H9 (cell line): ENCODE measurements at regions not wholly inside any gene's neighbourhood (a gene's known extent, or its start where the extent isn't known, plus 50 kb on each side); places are given as distances from the start of the nearest gene placed in this dataset.

Experiments used
- DNase-seq: peaks from one replicate; pipeline ENCODE4 v3.0.0-alpha.2; 2017
- H2AFZ ChIP-seq: one replicate; pipeline ENCODE4 v1.6.1; 2013; ENCODE audit warnings: mild to moderate bottlenecking, low read length, control low read depth, moderate library complexity
- H2AK5ac ChIP-seq: 2 replicates; pipeline ENCODE4 v1.6.1; 2013; ENCODE audit warnings: low read length, control low read depth, mixed read lengths; ENCODE audit not compliant: insufficient read length
- H2BK120ac ChIP-seq: one replicate; pipeline ENCODE4 v1.6.1; 2013; ENCODE audit warnings: low read depth, mild to moderate bottlenecking, low read length, control low read depth, inconsistent platforms; ENCODE audit not compliant: poor library complexity, severe bottlenecking
- H2BK12ac ChIP-seq: 2 replicates; pipeline ENCODE4 v1.6.1; 2013; ENCODE audit warnings: low read length, control low read depth, mixed read lengths, low read depth; ENCODE audit not compliant: insufficient read length
- H2BK15ac ChIP-seq: 2 replicates; pipeline ENCODE4 v1.6.1; 2013; ENCODE audit warnings: low read depth, low read length, control low read depth
- H2BK20ac ChIP-seq: one replicate; pipeline ENCODE4 v1.6.1; 2013; ENCODE audit warnings: low read depth, mild to moderate bottlenecking, low read length, control low read depth, inconsistent platforms; ENCODE audit not compliant: poor library complexity, severe bottlenecking
- H2BK5ac ChIP-seq: 2 replicates; pipeline ENCODE4 v1.6.1; 2013; ENCODE audit warnings: low read length, control low read depth, mixed read lengths; ENCODE audit not compliant: insufficient read length
- H3K14ac ChIP-seq: 2 replicates; pipeline ENCODE4 v1.6.1; 2013; ENCODE audit warnings: low read length, control low read depth; ENCODE audit not compliant: insufficient read depth
- H3K18ac ChIP-seq: 2 replicates; pipeline ENCODE4 v1.6.1; 2013; ENCODE audit warnings: low read depth, mild to moderate bottlenecking, mixed read lengths, low read length, control low read depth; ENCODE audit not compliant: insufficient read length
- H3K23ac ChIP-seq: 2 replicates; pipeline ENCODE4 v1.6.1; 2013; ENCODE audit warnings: low read length, control low read depth, mixed read lengths, low read depth; ENCODE audit not compliant: insufficient read length
- H3K23me2 ChIP-seq: 2 replicates; pipeline ENCODE4 v1.6.1; 2013; ENCODE audit warnings: low read depth, mild to moderate bottlenecking, mixed read lengths, low read length, control low read depth; ENCODE audit not compliant: insufficient read length, poor library complexity, severe bottlenecking
- H3K27ac ChIP-seq: 2 replicates; pipeline ENCODE4 v1.5.1; 2013; ENCODE audit warnings: low read length, control low read depth, mixed read lengths, low read depth; ENCODE audit not compliant: insufficient read length
- H3K27me3 ChIP-seq: 2 replicates; pipeline ENCODE4 v1.6.1; 2013; ENCODE audit warnings: low read length, control low read depth, inconsistent platforms; ENCODE audit not compliant: insufficient read depth
- H3K4ac ChIP-seq: 2 replicates; pipeline ENCODE4 v1.6.1; 2013; ENCODE audit warnings: low read depth, mild to moderate bottlenecking, control low read depth, inconsistent platforms, low read length, moderate library complexity
- H3K4me1 ChIP-seq: 2 replicates; pipeline ENCODE4 v1.6.1; 2013; ENCODE audit warnings: low read length, control low read depth, inconsistent platforms; ENCODE audit not compliant: insufficient read depth
- H3K4me2 ChIP-seq: 2 replicates; pipeline ENCODE4 v1.6.1; 2013; ENCODE audit warnings: low read length, control low read depth, mixed read lengths; ENCODE audit not compliant: insufficient read length, insufficient read depth
- H3K56ac ChIP-seq: 2 replicates; pipeline ENCODE4 v1.6.1; 2013; ENCODE audit warnings: low read depth, mild to moderate bottlenecking, mixed read lengths, low read length, control low read depth; ENCODE audit not compliant: insufficient read length
- H3K79me1 ChIP-seq: 2 replicates; pipeline ENCODE4 v1.6.1; 2013; ENCODE audit warnings: low read depth, mild to moderate bottlenecking, moderate library complexity, low read length, control low read depth, inconsistent platforms; ENCODE audit not compliant: insufficient read depth, poor library complexity, severe bottlenecking
- H3K79me2 ChIP-seq: 2 replicates; pipeline ENCODE4 v1.6.1; 2013; ENCODE audit warnings: low read length, control low read depth, inconsistent platforms; ENCODE audit not compliant: insufficient read depth
- H3K9ac ChIP-seq: 2 replicates; pipeline ENCODE4 v1.6.1; 2013; ENCODE audit warnings: low read length, control low read depth, mixed read lengths; ENCODE audit not compliant: insufficient read length; ENCODE audit errors: extremely low read depth
- H3K9me3 ChIP-seq: one replicate; pipeline ENCODE4 v1.6.1; 2013; ENCODE audit warnings: low read depth, low read length, inconsistent platforms; ENCODE audit not compliant: control insufficient read depth
- H3T11ph ChIP-seq: one replicate; pipeline ENCODE4 v1.6.1; 2013; ENCODE audit warnings: mild to moderate bottlenecking, low read length, control low read depth, inconsistent platforms
- H4K20me1 ChIP-seq: one replicate; pipeline ENCODE4 v1.6.1; 2013; ENCODE audit not compliant: control insufficient read depth, insufficient read length, insufficient read depth
- H4K5ac ChIP-seq: 2 replicates; pipeline ENCODE4 v1.6.1; 2013; ENCODE audit warnings: low read depth, mild to moderate bottlenecking, mixed read lengths, low read length, control low read depth; ENCODE audit not compliant: insufficient read length
- H4K8ac ChIP-seq: replicated peaks from 2 replicates; pipeline ENCODE4 v1.6.1; 2013; ENCODE audit warnings: low read length, control low read depth, mixed read lengths, low read depth; ENCODE audit not compliant: insufficient read length
- H4K91ac ChIP-seq: 2 replicates; pipeline ENCODE4 v1.6.1; 2013; ENCODE audit warnings: low read depth, mild to moderate bottlenecking, moderate library complexity, mixed read lengths, low read length, control low read depth; ENCODE audit not compliant: insufficient read length
- H3K27ac Mint-ChIP-seq, 3 experiments: 2 replicates in 2 of 3; 3 replicates in 1 of 3; pipeline ENCODE4 v1.8.0; 2020 to 2021; ENCODE audit warnings: mixed read lengths in 3 of 3, mild to moderate bottlenecking in 1 of 3, moderate library complexity in 1 of 3
- H3K27me3 Mint-ChIP-seq: 2 replicates; pipeline ENCODE4 v1.8.0; 2021; ENCODE audit warnings: low read depth, mild to moderate bottlenecking, moderate library complexity, mixed read lengths
- H3K36me3 Mint-ChIP-seq, 3 experiments: 2 replicates in 2 of 3; 3 replicates in 1 of 3; pipeline ENCODE4 v1.8.0; 2020 to 2021; ENCODE audit warnings: low read depth in 3 of 3, mixed read lengths in 3 of 3; ENCODE audit not compliant: insufficient read depth in 1 of 3
- H3K4me1 Mint-ChIP-seq, 2 experiments: 2 replicates each; pipeline ENCODE4 v1.8.0; 2020; ENCODE audit warnings: mixed read lengths in 2 of 2
- H3K4me3 Mint-ChIP-seq, 2 experiments: 2 replicates in 1 of 2; 3 replicates in 1 of 2; pipeline ENCODE4 v1.8.0; 2020 to 2021; ENCODE audit warnings: mild to moderate bottlenecking in 2 of 2, mixed read lengths in 2 of 2, moderate library complexity in 1 of 2
- H3K9me3 Mint-ChIP-seq, 2 experiments: 2 replicates in 1 of 2; 3 replicates in 1 of 2; pipeline ENCODE4 v1.8.0; 2020; ENCODE audit warnings: mild to moderate bottlenecking in 2 of 2, mixed read lengths in 2 of 2, moderate library complexity in 1 of 2
- CTCF ChIP-seq: fragments of 200-600 bp; sonication (generic); conservative IDR thresholded peaks from 3 replicates; pipeline ENCODE4 v1.8.0; 2021; ENCODE audit warnings: antibody characterized with exemption, mild to moderate bottlenecking
- WGBS: extraction: QIAGEN DNeasy Blood & Tissue Kit; methylation state at CpG from one replicate; pipeline ENCODE4 v1.1.7; 2013; ENCODE audit warnings: missing lambda C conversion rate, low lambda C conversion rate, mixed read lengths; ENCODE audit not compliant: insufficient read length; ENCODE audit errors: extremely low coverage; 5-methylcytosine and 5-hydroxymethylcytosine counted together

- H2AK5ac ChIP-seq: no peak overlapping the region
- H2AFZ ChIP-seq: no peak overlapping the region
- no peak overlapping the region for H2BK12ac ChIP-seq
- H2BK20ac ChIP-seq: no peak overlapping the region
- no peaks in the 10 kb centered on the region for H3K9me3 ChIP-seq
- no peak for TF ChIP-seq CTCF
- H3K4me2 ChIP-seq: no peak overlapping the region
- H3K23me2 ChIP-seq: no peaks in the 10 kb centered on the region
- no peak overlapping the region for H2BK15ac ChIP-seq
- no peak overlapping the region for H3K18ac ChIP-seq
- H3K27ac ChIP-seq: no peak overlapping the region
- Mint-ChIP-seq H3K4me3 (no peak overlapping the region), H3K9me3 (no peaks in the 10 kb centered on the region), H3K36me3 (no peaks in the 10 kb centered on the region), H3K4me1 (peaks cover 0 to 5% of the 10 kb centered on the region in 2 experiments; a peak in 1 of 4 replicates), H3K27me3 (no peaks in the 10 kb centered on the region; the same call in 1 of the 2 replicates), H3K27ac (no peak overlapping the region)
- no peaks in the 10 kb centered on the region for H4K20me1 ChIP-seq
- no peaks in the 10 kb centered on the region for H3K79me1 ChIP-seq
- H3K9ac ChIP-seq: no peak overlapping the region
- H3K4me1 ChIP-seq: no peaks in the 10 kb centered on the region
- H4K5ac ChIP-seq: no peak overlapping the region
- no peak overlapping the region for H3T11ph ChIP-seq
- H4K91ac ChIP-seq: no peak overlapping the region
- no peak overlapping the region for H2BK5ac ChIP-seq
- no CpG with 5 or more reads among the region's 1 CpG for WGBS
- no peaks in the 10 kb centered on the region for H3K27me3 ChIP-seq
- H3K56ac ChIP-seq: no peak overlapping the region
- DNase-seq: no peak
- H4K8ac ChIP-seq: no peak overlapping the region
- H3K14ac ChIP-seq: no peak overlapping the region
- no peaks in the 10 kb centered on the region for H3K79me2 ChIP-seq
- H3K23ac ChIP-seq: no peak overlapping the region
- no peak overlapping the region for H2BK120ac ChIP-seq
- H3K4ac ChIP-seq: no peak overlapping the region
Observed at GRCh38 chr4:27191592-27191991, 331.0 kb downstream of the STIM2 start.
